ENCODE measurements at regions not wholly inside any gene's neighbourhood (a gene's known extent, or its start where the extent isn't known, plus 50 kb on each side); places are given as distances from the start of the nearest gene placed in this dataset.

GRCh38 chr10:3361640-3362039, 189.1 kb upstream of the PITRM1 start:
- TF ChIP-seq, protein P1, sequence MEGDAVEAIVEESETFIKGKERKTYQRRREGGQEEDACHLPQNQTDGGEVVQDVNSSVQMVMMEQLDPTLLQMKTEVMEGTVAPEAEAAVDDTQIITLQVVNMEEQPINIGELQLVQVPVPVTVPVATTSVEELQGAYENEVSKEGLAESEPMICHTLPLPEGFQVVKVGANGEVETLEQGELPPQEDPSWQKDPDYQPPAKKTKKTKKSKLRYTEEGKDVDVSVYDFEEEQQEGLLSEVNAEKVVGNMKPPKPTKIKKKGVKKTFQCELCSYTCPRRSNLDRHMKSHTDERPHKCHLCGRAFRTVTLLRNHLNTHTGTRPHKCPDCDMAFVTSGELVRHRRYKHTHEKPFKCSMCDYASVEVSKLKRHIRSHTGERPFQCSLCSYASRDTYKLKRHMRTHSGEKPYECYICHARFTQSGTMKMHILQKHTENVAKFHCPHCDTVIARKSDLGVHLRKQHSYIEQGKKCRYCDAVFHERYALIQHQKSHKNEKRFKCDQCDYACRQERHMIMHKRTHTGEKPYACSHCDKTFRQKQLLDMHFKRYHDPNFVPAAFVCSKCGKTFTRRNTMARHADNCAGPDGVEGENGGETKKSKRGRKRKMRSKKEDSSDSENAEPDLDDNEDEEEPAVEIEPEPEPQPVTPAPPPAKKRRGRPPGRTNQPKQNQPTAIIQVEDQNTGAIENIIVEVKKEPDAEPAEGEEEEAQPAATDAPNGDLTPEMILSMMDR (conservative IDR thresholded peaks at IDR 0.05; ENCODE audit: low read length), result no peak
- no peak for TF ChIP-seq EZH2phosphoT487 (IDR thresholded peaks at IDR 0.05; ENCODE audit: borderline replicate concordance)
